ENCODE measurements at regions not wholly inside any gene's neighbourhood (a gene's known extent, or its start where the extent isn't known, plus 50 kb on each side); places are given as distances from the start of the nearest gene placed in this dataset.

GRCh38 chr12:93011100-93011499 lies 82.0 kb upstream of the EEA1 start:
- H3K9ac ChIP-seq (ENCODE audit: low read depth in 1 of 2, low read length in 2 of 2) = no peak overlapping the region
- H3K36me3 ChIP-seq (ENCODE audit: control insufficient read depth in 1 of 2, insufficient read depth in 2 of 2, low read length in 2 of 2) = no peaks in the 10 kb centered on the region
- peaks cover 5 to 8% of the 10 kb centered on the region in 2 donors for H3K4me1 ChIP-seq (ENCODE audit: control insufficient read depth in 1 of 2, insufficient read depth in 2 of 2, low read length in 2 of 2)
- H3K4me3 ChIP-seq (ENCODE audit: low read depth in 1 of 2, low read length in 2 of 2) = no peak overlapping the region
- no peak overlapping the region for H3K27ac ChIP-seq (ENCODE audit: low read depth, low read length)
- no peaks in the 10 kb centered on the region for H3K27me3 ChIP-seq (ENCODE audit: control insufficient read depth in 1 of 2, insufficient read depth in 2 of 2, low read length in 2 of 2)
- no peaks in the 10 kb centered on the region for H3K9me3 ChIP-seq (ENCODE audit: control insufficient read depth in 1 of 2, low read length in 2 of 2)

- H3K27me3 ChIP-seq (ENCODE audit: control insufficient read depth in 1 of 2, insufficient read depth in 2 of 2, low read length in 2 of 2) = no peaks in the 10 kb centered on the region
- no peak overlapping the region for H3K9ac ChIP-seq (ENCODE audit: low read depth in 1 of 2, low read length in 2 of 2)
Observed at GRCh38 chr12:93015871-93016751, 87.0 kb upstream of the EEA1 start.

DNA sequence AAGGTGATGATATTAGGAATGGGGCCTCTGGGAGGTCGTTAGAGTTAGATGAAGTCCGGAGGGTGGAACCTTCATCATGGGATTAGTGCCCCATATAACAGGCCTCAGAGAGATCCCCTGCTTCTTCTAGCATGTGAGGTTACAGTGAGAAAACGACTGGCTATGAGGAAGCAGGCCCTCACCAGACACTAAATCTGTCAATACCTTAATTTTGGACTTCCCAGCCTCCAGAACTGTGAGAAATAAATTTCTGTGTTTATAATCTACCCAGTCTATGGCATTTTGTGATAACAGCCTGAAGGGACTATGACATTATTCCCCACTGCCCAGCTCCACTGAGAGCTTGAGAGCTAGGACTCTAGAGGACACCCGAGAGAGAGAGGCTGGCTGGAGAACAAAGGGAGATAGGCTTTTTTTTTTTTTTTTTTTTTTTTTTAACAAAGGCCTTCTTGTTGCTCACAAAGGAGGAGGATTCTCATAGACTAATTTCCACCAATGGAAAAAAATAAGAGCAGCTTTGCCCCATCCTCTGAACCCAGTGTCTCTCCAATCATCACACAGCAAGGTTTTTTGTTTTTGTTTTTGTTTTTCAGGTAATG lies 87.8 kb upstream of the EEA1 start:
- H3K9me3 ChIP-seq (ENCODE audit: control insufficient read depth in 1 of 2, low read length in 2 of 2) = no peaks in the 10 kb centered on the region
- peaks cover 36 to 46% of the 10 kb centered on the region in 2 donors for H3K4me1 ChIP-seq (ENCODE audit: control insufficient read depth in 1 of 2, insufficient read depth in 2 of 2, low read length in 2 of 2)
- no peak overlapping the region for H3K27ac ChIP-seq (ENCODE audit: low read depth, low read length)
- no peak overlapping the region for H3K4me3 ChIP-seq (ENCODE audit: low read depth in 1 of 2, low read length in 2 of 2)
- H3K27me3 ChIP-seq (ENCODE audit: control insufficient read depth in 1 of 2, insufficient read depth in 2 of 2, low read length in 2 of 2) = no peaks in the 10 kb centered on the region
- no peaks in the 10 kb centered on the region for H3K36me3 ChIP-seq (ENCODE audit: control insufficient read depth in 1 of 2, insufficient read depth in 2 of 2, low read length in 2 of 2)
- H3K9ac ChIP-seq (ENCODE audit: low read depth in 1 of 2, low read length in 2 of 2) = no peak overlapping the region

More at GRCh38 chr12:93015871-93016751, 87.0 kb upstream of the EEA1 start:
- H3K27ac ChIP-seq (ENCODE audit: low read depth, low read length) = no peak overlapping the region
- H3K4me3 ChIP-seq (ENCODE audit: low read depth in 1 of 2, low read length in 2 of 2) = peak overlapping the region in 1 of 2 donors; percentile 19
- peaks cover 33 to 42% of the 10 kb centered on the region in 2 donors for H3K4me1 ChIP-seq (ENCODE audit: control insufficient read depth in 1 of 2, insufficient read depth in 2 of 2, low read length in 2 of 2)
- no peaks in the 10 kb centered on the region for H3K36me3 ChIP-seq (ENCODE audit: control insufficient read depth in 1 of 2, insufficient read depth in 2 of 2, low read length in 2 of 2)
- H3K9me3 ChIP-seq (ENCODE audit: control insufficient read depth in 1 of 2, low read length in 2 of 2) = no peaks in the 10 kb centered on the region

- Histone ChIP-seq H3K4me3 (ENCODE audit: low read depth in 1 of 2, low read length in 2 of 2) (no peak overlapping the region), H3K9ac (ENCODE audit: low read depth in 1 of 2, low read length in 2 of 2) (no peak overlapping the region), H3K36me3 (ENCODE audit: control insufficient read depth in 1 of 2, insufficient read depth in 2 of 2, low read length in 2 of 2) (no peaks in the 10 kb centered on the region), H3K9me3 (ENCODE audit: control insufficient read depth in 1 of 2, low read length in 2 of 2) (no peaks in the 10 kb centered on the region), H3K4me1 (ENCODE audit: control insufficient read depth in 1 of 2, insufficient read depth in 2 of 2, low read length in 2 of 2) (peaks cover 42 to 49% of the 10 kb centered on the region in 2 donors), H3K27me3 (ENCODE audit: control insufficient read depth in 1 of 2, insufficient read depth in 2 of 2, low read length in 2 of 2) (no peaks in the 10 kb centered on the region), H3K27ac (ENCODE audit: low read depth, low read length) (no peak overlapping the region)
Observed at GRCh38 chr12:93018610-93019009, 89.5 kb upstream of the EEA1 start.

GRCh38 chr12:93019212-93019927 lies 90.3 kb upstream of the EEA1 start:
- Histone ChIP-seq H3K9me3 (ENCODE audit: control insufficient read depth in 1 of 2, low read length in 2 of 2) (no peaks in the 10 kb centered on the region), H3K4me1 (ENCODE audit: control insufficient read depth in 1 of 2, insufficient read depth in 2 of 2, low read length in 2 of 2) (peaks cover 42 to 49% of the 10 kb centered on the region in 2 donors), H3K36me3 (ENCODE audit: control insufficient read depth in 1 of 2, insufficient read depth in 2 of 2, low read length in 2 of 2) (no peaks in the 10 kb centered on the region), H3K4me3 (ENCODE audit: low read depth in 1 of 2, low read length in 2 of 2) (peak overlapping the region; percentile 33 to 36), H3K27me3 (ENCODE audit: control insufficient read depth in 1 of 2, insufficient read depth in 2 of 2, low read length in 2 of 2) (no peaks in the 10 kb centered on the region), H3K27ac (ENCODE audit: low read depth, low read length) (no peak overlapping the region), H3K9ac (ENCODE audit: low read depth in 1 of 2, low read length in 2 of 2) (peak overlapping the region in 1 of 2 donors; percentile 23)

DNA sequence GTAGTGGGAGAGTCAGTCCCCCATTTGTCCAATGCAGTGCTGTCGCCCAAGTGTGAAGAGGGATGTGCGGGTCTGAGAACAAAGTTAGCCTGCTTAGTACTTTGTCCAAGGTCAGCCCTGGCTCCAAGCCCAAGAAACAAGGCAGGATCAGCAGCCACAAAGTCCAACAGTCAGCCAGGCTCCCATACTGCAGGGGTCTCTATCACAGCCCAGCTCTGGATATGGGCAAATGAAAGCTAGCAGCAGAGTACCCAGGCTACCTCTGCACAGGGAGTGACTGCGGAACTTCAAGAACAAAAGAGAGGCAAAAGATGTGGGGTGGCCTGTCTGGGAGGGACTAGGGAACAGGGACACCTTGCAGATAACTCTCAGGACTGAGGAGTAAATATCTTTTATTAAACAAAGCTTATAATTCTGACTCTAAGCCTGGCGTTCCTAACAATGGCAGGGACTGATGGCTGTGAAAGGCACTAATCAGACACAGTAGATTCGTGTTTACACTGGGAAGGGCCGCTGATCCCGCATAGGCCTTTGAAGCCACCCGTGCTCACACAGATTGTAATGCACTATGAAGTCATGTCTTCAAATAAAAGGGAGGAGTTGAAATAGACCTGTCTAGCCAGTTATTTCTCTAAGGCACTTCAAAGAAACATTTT lies 91.0 kb upstream of the EEA1 start:
- peak overlapping the region in 1 of 2 donors; percentile 23 for H3K9ac ChIP-seq (ENCODE audit: low read depth in 1 of 2, low read length in 2 of 2)
- H3K9me3 ChIP-seq (ENCODE audit: control insufficient read depth in 1 of 2, low read length in 2 of 2) = no peaks in the 10 kb centered on the region
- no peaks in the 10 kb centered on the region for H3K27me3 ChIP-seq (ENCODE audit: control insufficient read depth in 1 of 2, insufficient read depth in 2 of 2, low read length in 2 of 2)
- H3K36me3 ChIP-seq (ENCODE audit: control insufficient read depth in 1 of 2, insufficient read depth in 2 of 2, low read length in 2 of 2) = no peaks in the 10 kb centered on the region
- peak overlapping the region; percentile 35 for H3K27ac ChIP-seq (ENCODE audit: low read depth, low read length)
- peak overlapping the region; percentile 33 to 36 for H3K4me3 ChIP-seq (ENCODE audit: low read depth in 1 of 2, low read length in 2 of 2)
- H3K4me1 ChIP-seq (ENCODE audit: control insufficient read depth in 1 of 2, insufficient read depth in 2 of 2, low read length in 2 of 2) = peaks cover 42 to 49% of the 10 kb centered on the region in 2 donors

- Histone ChIP-seq H3K9ac (ENCODE audit: low read depth in 1 of 2, low read length in 2 of 2) (no peak overlapping the region), H3K27me3 (ENCODE audit: control insufficient read depth in 1 of 2, insufficient read depth in 2 of 2, low read length in 2 of 2) (no peaks in the 10 kb centered on the region), H3K4me1 (ENCODE audit: control insufficient read depth in 1 of 2, insufficient read depth in 2 of 2, low read length in 2 of 2) (peaks cover 39 to 43% of the 10 kb centered on the region in 2 donors), H3K4me3 (ENCODE audit: low read depth in 1 of 2, low read length in 2 of 2) (no peak overlapping the region), H3K27ac (ENCODE audit: low read depth, low read length) (no peak overlapping the region), H3K9me3 (ENCODE audit: control insufficient read depth in 1 of 2, low read length in 2 of 2) (no peaks in the 10 kb centered on the region), H3K36me3 (ENCODE audit: control insufficient read depth in 1 of 2, insufficient read depth in 2 of 2, low read length in 2 of 2) (no peaks in the 10 kb centered on the region)
Observed at GRCh38 chr12:93020631-93021597, 91.8 kb upstream of the EEA1 start.

GRCh38 chr12:93022603-93023340 lies 93.7 kb upstream of the EEA1 start:
- H3K9ac ChIP-seq (ENCODE audit: low read depth in 1 of 2, low read length in 2 of 2) = no peak overlapping the region
- H3K4me1 ChIP-seq (ENCODE audit: control insufficient read depth in 1 of 2, insufficient read depth in 2 of 2, low read length in 2 of 2) = peaks cover 32 to 34% of the 10 kb centered on the region in 2 donors
- no peak overlapping the region for H3K4me3 ChIP-seq (ENCODE audit: low read depth in 1 of 2, low read length in 2 of 2)
- no peaks in the 10 kb centered on the region for H3K9me3 ChIP-seq (ENCODE audit: control insufficient read depth in 1 of 2, low read length in 2 of 2)
- no peak overlapping the region for H3K27ac ChIP-seq (ENCODE audit: low read depth, low read length)
- H3K27me3 ChIP-seq (ENCODE audit: control insufficient read depth in 1 of 2, insufficient read depth in 2 of 2, low read length in 2 of 2) = no peaks in the 10 kb centered on the region
- no peaks in the 10 kb centered on the region for H3K36me3 ChIP-seq (ENCODE audit: control insufficient read depth in 1 of 2, insufficient read depth in 2 of 2, low read length in 2 of 2)

All from duodenal mucosa (tissue), 2 donors.